Pancreas (tissue), 10 donors: ENCODE measurements at regions not wholly inside any gene's neighbourhood (a gene's known extent, or its start where the extent isn't known, plus 50 kb on each side); places are given as distances from the start of the nearest gene placed in this dataset.

Experiments used
- ATAC-seq, 4 donors: fragments of 200-7000 bp; cut with Tn5 transposase; one replicate each; pipeline versions ENCODE4 v1.8.0 to v1.9.1; 2020; ENCODE audit warnings: mild to moderate bottlenecking in 4 of 4, moderate library complexity in 4 of 4
- DNase-seq, 6 donors: peaks; one replicate each; pipeline ENCODE4 v3.0.0-alpha.2; 2020
- FAIRE-seq: peaks from 2 replicates; lab custom pipeline; 2012; peaks lifted over from hg19 to GRCh38; lab: Jason Lieb, UNC
- H3K27ac ChIP-seq, 4 donors: fragments of 200-600 bp; sonication (generic); 1 replicate in 3 of 4; 2 replicates in 1 of 4; pipeline versions ENCODE4 v1.5.0 to v1.8.0; 2020
- H3K27me3 ChIP-seq, 4 donors: fragments of 200-600 bp; one replicate each; pipeline ENCODE4 v1.8.0; 2021
- H3K36me3 ChIP-seq, 3 donors: fragments of 200-600 bp; sonication (generic) in 1 of 3; one replicate each; pipeline versions ENCODE4 v1.5.0 to v1.8.0; 2020 to 2021
- H3K4me1 ChIP-seq, 3 donors: fragments of 200-600 bp; one replicate each; pipeline ENCODE4 v1.8.0; 2021
- H3K4me3 ChIP-seq, 4 donors: fragments of 200-600 bp; sonication (generic) in 2 of 4; one replicate each; pipeline versions ENCODE4 v1.5.0 to v1.8.0; 2020 to 2021
- H3K9me3 ChIP-seq, 4 donors: fragments of 200-600 bp; one replicate each; pipeline ENCODE4 v1.8.0; 2021
- CTCF ChIP-seq, 4 donors: fragments of 200-600 bp; sonication (generic) in 3 of 4; IDR thresholded peaks; one replicate each; pipeline versions ENCODE4 v1.5.0 to v1.8.0; 2021; ENCODE audit warnings: antibody characterized with exemption in 4 of 4
- WGBS, 2 donors: extraction: QIAGEN DNeasy Blood & Tissue Kit; methylation state at CpG; one replicate each; pipeline ENCODE4 v1.1.7; 2013; 5-methylcytosine and 5-hydroxymethylcytosine counted together
- intact Hi-C, 3 donors: fragments of 100-400 bp; cut with DNase I; formaldehyde crosslinking; loops; one replicate each; pipeline versions ENCODE4 v1.11.1 to v1.14.2; 2022
- donor health status: healthy with polysubstance abuse.
- donor health status: DM: no; HTN: no; CAD: no; lungs with moderate emphysema.
- donor health status: DM: no; HTN: no; CAD: no.
- donor health status: control.
- donor health status: control.
- donor health status: Bipolar disorder and iron deficiency.
- donor health status: DM: yes; HTN: yes; CAD: no.
- donor health status: DM: no; HTN: no; CAD: no.
- donor health status: DM: no; HTN: no; CAD: no.
- donor health status: DM: yes; HTN: yes; CAD: no.

GRCh38 chr6:15770347-15771143, 107.7 kb upstream of the DTNBP1 start:
- FAIRE-seq (no peak), DNase-seq (no peak), ATAC-seq (peak in 3 of 4 donors; percentile 34 to 58 (median 40))
- no peaks in the 10 kb centered on the region for H3K9me3 ChIP-seq
- WGBS, 2 donors, result 86 to 94% methylated on average over 4 of the region's 4 CpGs
- intact Hi-C loops, result no loop called here
- no peak overlapping the region for H3K27ac ChIP-seq
- TF ChIP-seq CTCF (IDR thresholded peaks at IDR 0.05), result no peak
- H3K27me3 ChIP-seq, result no peaks in the 10 kb centered on the region
- no peaks in the 10 kb centered on the region for H3K4me1 ChIP-seq
- no peaks in the 10 kb centered on the region for H3K36me3 ChIP-seq
- no peak overlapping the region for H3K4me3 ChIP-seq

GRCh38 chr6:15769511-15770018, 106.7 kb upstream of the DTNBP1 start:
- H3K36me3 ChIP-seq, result no peaks in the 10 kb centered on the region
- H3K27me3 ChIP-seq, result no peaks in the 10 kb centered on the region
- H3K4me3 ChIP-seq, result no peak overlapping the region
- no peak for TF ChIP-seq CTCF (IDR thresholded peaks at IDR 0.05)
- DNase-seq (no peak), ATAC-seq (no peak), FAIRE-seq (no peak)
- H3K4me1 ChIP-seq, result no peaks in the 10 kb centered on the region
- intact Hi-C loops, result no loop called here
- H3K27ac ChIP-seq, result no peak overlapping the region
- no peaks in the 10 kb centered on the region for H3K9me3 ChIP-seq
- WGBS, 2 donors, result 83 to 84% methylated on average over 5 of the region's 5 CpGs

- Histone ChIP-seq H3K4me1 (peaks cover 0 to 2% (median 0%) of the 10 kb centered on the region in 3 donors), H3K9me3 (no peaks in the 10 kb centered on the region), H3K27ac (no peak overlapping the region), H3K27me3 (no peaks in the 10 kb centered on the region), H3K36me3 (no peaks in the 10 kb centered on the region), H3K4me3 (no peak overlapping the region)
- intact Hi-C loops, result no loop called here
- no peak for ATAC-seq
- 77 to 78% methylated on average over 5 of the region's 5 CpGs for WGBS, 2 donors
- DNase-seq, result no peak
- FAIRE-seq, result no peak
- TF ChIP-seq CTCF (IDR thresholded peaks at IDR 0.05), result no peak
These were observed 106.2 kb upstream of the DTNBP1 start for GRCh38 chr6:15768999-15769398.

- H3K4me1 ChIP-seq, result peaks cover 4 to 23% (median 12%) of the 10 kb centered on the region in 3 donors
- no peak for FAIRE-seq
- no peak for TF ChIP-seq CTCF (IDR thresholded peaks at IDR 0.05)
- no peaks in the 10 kb centered on the region for H3K27me3 ChIP-seq
- peak overlapping the region in 1 of 4 donors; percentile 5 for H3K27ac ChIP-seq
- no peak overlapping the region for H3K4me3 ChIP-seq
- no peaks in the 10 kb centered on the region for H3K36me3 ChIP-seq
- no peaks in the 10 kb centered on the region for H3K9me3 ChIP-seq
- WGBS, 2 donors, result 37 to 51% methylated on average over 8 of the region's 8 CpGs
- DNase-seq, result peak in 3 of 6 donors; percentile 24 to 28 (median 25)
- intact Hi-C loops, result no loop called here
- ATAC-seq, result peak; percentile 29 to 80 (median 78)
These were observed 101.0 kb upstream of the DTNBP1 start for GRCh38 chr6:15763837-15764236.

- Histone ChIP-seq H3K4me1 (peaks cover 4 to 23% (median 12%) of the 10 kb centered on the region in 3 donors), H3K9me3 (no peaks in the 10 kb centered on the region), H3K4me3 (no peak overlapping the region), H3K27me3 (no peaks in the 10 kb centered on the region), H3K27ac (no peak overlapping the region), H3K36me3 (no peaks in the 10 kb centered on the region)
- ATAC-seq (no peak), FAIRE-seq (no peak), DNase-seq (no peak)
- TF ChIP-seq CTCF (IDR thresholded peaks at IDR 0.05), result no peak
- 66 to 74% methylated on average over 3 of the region's 3 CpGs for WGBS, 2 donors
- intact Hi-C loops, result no loop called here
These were observed 100.5 kb upstream of the DTNBP1 start for GRCh38 chr6:15763364-15763763.
